T1000 (cell line): ENCODE measurements at regions not wholly inside any gene's neighbourhood (a gene's known extent, or its start where the extent isn't known, plus 50 kb on each side); places are given as distances from the start of the nearest gene placed in this dataset.

Experiments
- DNase-seq: peaks from one replicate; lab custom pipeline; 2025; ENCODE audit warnings: mixed read lengths; lab: John Stamatoyannopoulos, UW

GRCh38 chr7:46989247-46989646, 592.7 kb downstream of the TNS3 start:
- DNase-seq = no peak

DNA sequence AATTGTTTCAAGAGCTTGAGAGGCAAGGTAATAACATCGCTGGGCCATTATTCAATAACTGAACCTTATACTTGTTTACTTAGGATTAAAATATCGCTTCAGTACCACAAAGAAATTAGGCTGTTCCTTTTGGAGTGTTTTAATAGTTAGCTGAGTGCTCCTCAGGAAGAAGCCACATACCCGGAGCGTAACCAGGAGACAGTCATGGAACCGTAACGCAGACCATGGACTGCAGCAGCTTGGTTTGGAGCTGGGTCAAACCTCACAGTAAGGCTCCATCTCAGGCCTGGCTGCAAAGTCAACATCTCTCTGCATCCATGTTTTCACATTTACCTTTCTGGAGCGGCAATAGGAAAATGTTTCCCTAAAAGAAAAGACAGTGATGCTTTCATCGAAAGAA, 599.0 kb downstream of the TNS3 start:
- no peak for DNase-seq

GRCh38 chr7:46979439-46979838, 602.5 kb downstream of the TNS3 start:
- no peak for DNase-seq

GRCh38 chr7:46975493-46975892, 606.4 kb downstream of the TNS3 start:
- no peak for DNase-seq

DNA sequence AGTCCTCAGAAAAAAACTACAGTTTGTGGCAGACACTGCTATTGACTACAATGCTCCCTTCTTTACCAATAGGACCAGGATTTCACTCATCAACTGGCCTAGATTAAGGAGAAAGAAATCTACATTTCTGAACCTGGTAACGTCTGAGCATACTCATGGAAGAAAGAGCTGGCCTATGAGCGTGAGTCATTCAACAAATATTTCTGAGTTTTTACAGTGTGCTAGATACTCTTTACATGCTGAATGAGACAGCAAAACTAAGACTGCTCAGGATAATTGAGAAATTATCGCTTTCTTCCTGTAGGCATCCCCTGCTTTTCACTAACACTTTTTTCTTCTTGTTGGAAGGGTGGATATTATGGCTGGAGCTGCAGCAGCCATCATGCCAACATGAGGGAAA, 609.7 kb downstream of the TNS3 start:
- DNase-seq = no peak

DNA sequence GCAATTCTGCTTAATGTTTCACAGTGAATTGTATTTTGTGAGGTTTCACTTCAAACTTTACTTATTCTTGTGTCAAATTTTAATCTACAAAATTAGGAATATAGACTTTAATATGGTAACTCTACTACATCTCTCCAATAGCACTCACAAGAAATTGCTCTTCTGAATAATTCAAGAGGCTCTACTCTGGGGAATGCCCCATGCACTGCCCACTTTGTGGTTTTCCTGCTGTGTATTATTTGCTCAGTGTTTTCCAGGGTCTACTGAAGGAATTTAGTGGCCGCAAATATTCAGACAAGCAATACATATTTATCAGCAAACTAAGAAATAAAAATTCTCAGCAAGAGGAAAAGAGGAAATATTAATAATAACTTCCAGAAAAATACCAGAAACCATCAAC, 611.4 kb downstream of the TNS3 start:
- no peak for DNase-seq

GRCh38 chr7:46970131-46970430, 611.8 kb downstream of the TNS3 start:
- no peak for DNase-seq

DNA sequence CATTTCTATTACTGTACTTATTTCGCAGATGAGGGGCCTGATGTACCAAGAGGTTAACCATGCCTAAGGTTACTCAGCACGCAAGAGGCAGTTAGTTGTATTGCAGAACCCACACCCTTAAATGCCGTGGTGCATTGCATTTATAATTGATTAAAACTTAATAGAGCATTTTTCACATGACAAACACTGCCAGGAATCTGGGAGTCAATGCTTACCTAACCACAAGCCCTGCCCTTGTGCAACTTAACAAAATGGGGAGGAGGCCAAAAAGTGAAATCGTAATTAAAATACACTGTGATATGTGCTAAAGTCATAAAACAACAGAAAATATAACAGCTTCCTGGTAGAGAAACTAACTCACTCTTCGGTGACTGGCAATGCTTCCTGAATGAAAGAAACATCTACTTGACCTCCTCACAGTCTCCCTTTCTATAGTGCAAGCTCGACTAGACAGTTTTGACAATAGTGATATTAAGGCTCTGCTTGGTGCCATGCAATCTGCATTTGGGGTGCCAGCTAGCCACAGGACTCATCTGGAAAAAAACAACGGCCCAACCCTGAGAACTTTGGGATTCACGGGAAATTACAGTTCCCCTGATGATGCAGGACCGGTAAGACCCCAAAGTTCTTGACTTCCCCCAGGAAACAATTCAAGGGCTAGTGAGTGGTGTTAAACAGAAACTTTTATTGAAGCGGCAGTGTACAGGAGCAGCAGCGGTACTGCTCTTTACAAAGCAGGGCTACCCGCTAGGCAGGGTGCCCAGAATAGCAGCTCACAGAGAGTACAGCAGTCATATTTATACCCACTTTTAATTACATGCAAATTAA, 612.4 kb downstream of the TNS3 start:
- no peak for DNase-seq

GRCh38 chr7:46968003-46968402, 613.9 kb downstream of the TNS3 start:
- no peak for DNase-seq

DNA sequence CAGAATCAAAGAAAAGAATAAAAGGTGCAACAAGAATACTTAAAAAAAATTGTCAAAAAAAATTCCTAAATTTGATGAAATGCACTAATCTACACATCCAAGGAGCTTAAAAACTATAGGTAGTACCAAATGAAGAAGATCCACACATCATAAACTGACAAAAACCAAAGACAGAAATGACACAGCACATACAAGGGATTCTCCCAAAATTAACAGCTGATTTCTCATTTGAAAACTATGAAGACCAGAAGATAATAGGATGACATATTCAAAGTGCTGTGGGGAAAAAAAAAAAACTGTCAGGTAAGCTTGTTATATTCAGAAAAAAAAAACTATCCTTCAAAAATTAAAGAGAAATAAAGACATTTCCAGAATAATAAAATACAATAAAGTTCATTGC, 618.2 kb downstream of the TNS3 start:
- DNase-seq = no peak

DNA sequence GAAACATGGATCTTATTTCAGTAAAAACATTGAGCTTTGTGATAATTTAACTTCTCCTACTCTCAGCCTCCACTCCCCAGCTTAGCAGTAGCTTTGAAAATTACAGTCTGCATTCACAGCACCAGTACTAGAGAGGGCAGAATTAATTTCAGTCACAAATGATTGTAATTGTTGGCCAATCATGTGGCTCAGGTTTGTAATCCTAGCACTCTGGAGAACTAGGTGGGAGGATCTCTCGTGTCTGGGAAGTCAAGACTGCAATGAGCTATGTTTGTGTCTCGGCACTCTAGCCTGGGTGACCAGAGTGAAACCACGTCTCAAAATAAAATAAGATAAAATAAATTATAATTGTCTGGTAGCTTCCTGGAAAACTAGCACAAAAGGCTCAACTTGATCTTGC, 620.9 kb downstream of the TNS3 start:
- no peak for DNase-seq

DNA sequence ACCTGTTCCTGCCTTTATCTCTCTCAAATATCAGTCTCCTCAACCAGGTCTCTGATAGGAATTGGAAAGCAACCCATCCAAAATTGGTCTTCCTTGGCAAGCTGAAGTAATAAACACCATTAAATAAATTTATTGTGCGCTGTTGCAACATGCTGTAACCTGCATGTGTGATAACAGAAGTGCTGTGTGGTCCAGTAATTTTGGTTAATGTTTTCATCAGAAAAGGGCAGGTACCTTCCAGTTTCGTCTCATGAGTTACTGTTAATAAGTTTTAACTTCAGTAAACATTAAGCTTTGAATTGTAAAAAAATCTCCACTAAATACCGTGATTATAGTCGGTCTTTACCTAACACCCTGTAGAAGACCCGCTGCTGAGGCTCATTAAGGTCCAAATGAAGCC, 624.7 kb downstream of the TNS3 start:
- DNase-seq = no peak

- DNase-seq = no peak
Observed at GRCh38 chr7:46955531-46955930, 626.4 kb downstream of the TNS3 start.

DNA sequence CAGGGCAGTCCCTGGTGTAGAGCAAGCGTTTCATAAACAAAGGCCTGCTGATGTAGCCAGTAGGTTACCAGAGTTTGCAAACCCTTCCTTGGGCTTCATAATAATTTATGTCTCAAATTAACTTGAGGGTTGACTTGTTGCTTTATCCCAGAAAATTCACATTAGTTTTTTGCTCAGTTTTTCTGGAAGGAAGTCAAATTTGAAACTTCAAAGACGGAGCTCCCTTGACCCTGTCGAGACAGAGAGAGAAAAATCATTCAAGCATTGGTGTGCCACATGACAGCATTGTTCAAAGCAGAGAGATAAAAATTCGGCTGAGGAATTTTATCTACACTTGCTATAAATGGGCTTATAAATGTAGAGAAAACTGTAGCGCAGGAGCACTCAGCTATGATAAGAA, 627.7 kb downstream of the TNS3 start:
- no peak for DNase-seq

DNA sequence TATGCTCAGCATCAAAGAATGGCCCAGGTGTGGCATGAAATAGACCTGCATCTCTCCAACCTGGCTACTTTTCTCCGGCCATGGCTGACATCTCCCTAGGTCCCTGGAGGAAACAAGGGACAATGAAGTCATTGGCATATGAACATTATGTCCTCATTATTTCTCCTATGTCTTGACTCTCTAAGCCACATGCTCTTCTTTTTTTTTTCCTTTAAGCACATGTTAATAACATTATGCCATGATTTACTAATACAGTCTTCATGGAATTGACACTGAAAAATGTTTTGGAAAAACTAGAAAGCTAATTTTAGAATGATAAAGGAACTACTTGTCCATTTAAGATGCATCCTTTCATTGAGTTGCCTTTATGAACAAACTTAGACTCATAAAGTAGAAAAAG, 628.9 kb downstream of the TNS3 start:
- DNase-seq = no peak

DNA sequence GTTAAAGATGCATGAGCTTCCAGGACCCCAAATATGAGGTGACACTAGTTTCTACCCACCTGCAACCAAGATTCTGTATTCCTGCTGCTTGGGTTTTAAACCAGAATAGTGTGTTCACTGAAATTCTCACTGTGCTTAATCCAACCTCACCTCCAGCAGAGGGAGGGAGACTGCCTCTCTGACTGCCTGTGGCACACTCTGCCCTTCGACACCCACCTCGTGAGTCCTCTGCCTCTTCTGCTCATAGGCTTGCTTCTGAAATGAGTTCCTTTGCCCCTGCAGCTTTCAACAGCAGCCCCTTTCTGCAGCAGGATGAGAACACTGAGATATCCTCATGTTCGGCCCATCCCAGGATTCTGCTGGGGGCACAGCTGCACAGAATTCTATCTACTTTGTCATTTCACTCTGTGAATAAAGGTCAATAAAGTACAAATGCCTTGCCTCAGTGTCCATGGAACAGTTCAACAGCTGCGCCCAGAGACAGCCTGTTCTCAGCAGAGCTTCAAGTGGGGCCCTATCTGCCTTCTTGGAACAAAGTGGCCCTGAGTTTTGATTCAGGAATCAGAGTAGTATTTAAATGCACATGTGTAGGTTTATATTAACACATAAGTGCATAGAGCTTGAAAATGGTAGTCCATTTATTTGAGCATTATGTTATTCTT, 632.5 kb downstream of the TNS3 start:
- no peak for DNase-seq

GRCh38 chr7:46948716-46949115, 633.2 kb downstream of the TNS3 start:
- no peak for DNase-seq

- no peak for DNase-seq
Observed at GRCh38 chr7:46945328-46945727, 636.6 kb downstream of the TNS3 start.

GRCh38 chr7:46943996-46944395, 637.9 kb downstream of the TNS3 start:
- no peak for DNase-seq

DNA sequence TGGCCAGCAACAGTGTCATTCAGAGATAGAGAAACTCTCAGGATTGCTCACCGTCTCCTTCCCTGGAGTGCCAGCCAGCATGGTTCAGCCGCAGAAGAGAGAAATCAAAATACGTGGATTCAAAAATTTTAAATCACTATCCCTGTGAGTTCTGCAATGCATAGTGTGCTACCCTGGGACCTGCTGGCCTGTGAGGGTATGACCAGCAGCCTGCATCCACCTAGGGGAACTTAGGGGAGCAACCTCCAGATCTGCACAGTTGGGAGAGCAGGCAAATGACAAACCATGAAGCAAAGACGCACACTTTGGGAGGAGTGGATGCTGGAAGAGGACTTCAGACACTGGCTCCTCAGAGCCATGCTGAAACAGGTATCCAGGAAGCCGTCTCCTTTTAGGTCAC, 639.3 kb downstream of the TNS3 start:
- no peak for DNase-seq

GRCh38 chr7:46940178-46940577, 641.7 kb downstream of the TNS3 start:
- DNase-seq = no peak

GRCh38 chr7:46939558-46939957, 642.4 kb downstream of the TNS3 start:
- no peak for DNase-seq

DNA sequence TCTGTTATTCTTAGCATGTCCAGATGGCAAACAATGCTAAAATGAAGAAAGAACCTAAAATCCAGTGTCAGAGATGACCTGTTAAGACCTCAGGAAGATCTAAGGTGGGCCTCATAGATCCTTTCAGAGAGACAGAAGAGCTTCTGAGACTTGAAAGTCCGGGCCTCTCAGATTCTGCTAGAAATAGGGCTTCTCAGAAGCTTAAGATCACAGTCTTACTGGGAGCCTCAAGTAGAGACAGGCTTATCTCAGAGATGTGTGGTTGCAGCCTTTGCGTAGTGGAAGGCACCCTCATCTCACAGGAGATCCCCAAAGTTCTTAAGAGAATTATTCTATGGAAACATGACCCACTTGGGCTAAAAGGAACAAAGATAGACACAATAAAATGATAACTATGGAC, 642.8 kb downstream of the TNS3 start:
- no peak for DNase-seq

- DNase-seq = no peak
Observed at GRCh38 chr7:46937826-46938225, 644.1 kb downstream of the TNS3 start.
